ENCODE measurements at regions not wholly inside any gene's neighbourhood (a gene's known extent, or its start where the extent isn't known, plus 50 kb on each side); places are given as distances from the start of the nearest gene placed in this dataset.

GRCh38 chr19:30634996-30635975 lies 263.1 kb downstream of the ZNF536 start:
- no peak for DNase-seq

DNA sequence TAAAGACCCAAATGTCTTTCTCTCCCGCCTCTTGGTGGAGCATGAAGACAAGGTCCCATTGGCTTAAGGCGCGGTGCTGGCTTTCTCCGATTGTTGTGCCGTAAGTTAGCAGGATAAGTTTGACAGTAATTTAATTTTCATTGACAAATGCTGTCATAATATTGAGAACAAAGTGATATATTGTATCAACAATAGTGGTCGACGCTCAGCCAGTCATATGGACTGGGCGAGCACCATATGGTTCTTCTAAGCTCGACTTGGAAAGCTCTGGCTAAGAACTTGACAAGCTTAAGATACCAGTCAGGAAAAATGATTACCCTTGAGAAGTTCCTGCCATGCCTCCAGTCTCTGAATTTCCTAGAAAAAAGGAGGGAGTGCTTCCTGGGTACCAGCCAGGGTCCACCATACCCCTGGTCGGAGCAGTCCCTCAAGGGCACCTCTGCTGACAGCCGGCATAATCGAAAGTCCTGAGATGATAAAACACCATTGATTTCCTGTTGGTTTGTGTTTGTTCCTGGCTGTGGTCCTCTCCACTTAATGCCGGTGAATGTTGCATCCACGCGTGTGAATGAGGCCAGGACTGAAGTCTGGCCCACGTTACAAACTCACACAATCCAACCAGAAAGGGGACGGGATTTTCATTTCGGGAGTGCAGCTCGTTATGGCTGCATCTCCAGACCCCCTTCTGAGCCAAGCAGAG lies 262.1 kb downstream of the ZNF536 start:
- no peak for DNase-seq

- DNase-seq: no peak
Observed at GRCh38 chr19:30631033-30631370, 258.8 kb downstream of the ZNF536 start.

- DNase-seq: no peak
Observed at GRCh38 chr19:30630289-30631032, 258.3 kb downstream of the ZNF536 start.

- no peak for DNase-seq
Observed at GRCh38 chr19:30629086-30629485, 256.9 kb downstream of the ZNF536 start.

DNA sequence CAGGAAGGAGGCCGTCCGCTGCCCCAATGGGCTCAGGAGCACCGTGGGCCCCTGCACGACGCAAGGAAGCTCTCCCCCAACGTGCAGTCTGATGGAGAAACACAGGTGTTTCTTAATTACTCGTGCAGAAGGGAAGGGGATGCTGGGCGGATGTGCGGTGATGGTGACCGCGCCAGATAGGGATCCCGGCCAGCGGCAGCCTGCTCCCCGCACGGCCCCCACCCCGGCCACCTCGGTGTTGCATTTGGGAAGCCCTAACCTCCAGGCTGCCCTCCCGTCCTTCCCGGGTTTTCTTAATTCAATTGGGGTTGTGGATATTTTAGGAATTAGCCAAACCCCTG lies 254.4 kb downstream of the ZNF536 start:
- no peak for DNase-seq

DNA sequence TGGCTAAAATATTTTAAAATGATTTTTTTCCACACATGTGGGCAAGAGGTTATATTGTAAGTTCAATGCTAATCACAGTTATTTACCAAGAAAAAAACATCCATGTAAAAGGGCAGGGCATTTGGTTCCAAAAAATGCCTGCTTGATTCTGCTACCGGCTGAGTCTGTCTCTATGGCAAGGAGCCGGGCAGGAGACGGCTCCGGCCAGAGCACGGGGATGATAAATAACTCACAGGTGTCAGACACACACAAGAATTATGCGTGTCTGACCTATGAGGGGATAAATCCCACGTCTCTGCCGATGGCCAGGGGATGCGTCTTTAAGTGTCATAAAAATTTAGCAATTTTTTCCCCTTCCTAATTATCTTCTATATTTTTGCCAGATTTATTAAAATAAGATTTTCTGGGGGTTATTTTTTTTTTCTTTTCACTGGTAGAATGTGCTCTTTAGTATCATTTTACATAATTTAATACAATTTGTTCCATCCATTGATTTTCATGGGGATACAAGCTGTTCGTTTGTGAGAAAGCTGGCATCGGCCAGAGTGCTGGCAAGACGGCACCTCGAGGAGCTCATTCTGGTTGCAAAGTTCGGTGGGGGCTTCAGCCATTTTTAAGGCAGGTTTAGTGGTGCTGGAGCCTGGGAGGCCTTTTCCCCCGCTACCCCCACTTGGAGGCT lies 253.9 kb downstream of the ZNF536 start:
- DNase-seq: no peak

DNA sequence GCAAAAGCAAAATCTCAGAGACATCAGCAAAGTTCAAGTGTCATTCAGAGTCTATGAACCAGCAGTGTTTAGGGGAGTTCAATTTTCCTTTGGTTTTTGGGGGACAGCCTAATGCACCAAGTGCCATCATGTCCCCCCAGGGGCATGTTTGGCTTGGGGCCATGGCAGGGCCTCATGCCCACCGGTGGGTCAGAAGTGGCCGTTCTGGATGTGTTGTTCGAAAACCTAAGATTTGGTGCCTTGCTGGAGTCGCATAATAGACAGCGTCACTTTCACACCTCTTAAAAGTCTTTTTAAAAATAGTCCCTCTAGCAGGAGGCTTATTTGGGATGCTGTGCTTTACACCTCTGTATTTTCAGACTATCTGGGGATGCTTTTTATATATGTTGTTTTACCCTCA lies 250.1 kb downstream of the ZNF536 start:
- no peak for DNase-seq

GRCh38 chr19:30621326-30621920 lies 249.2 kb downstream of the ZNF536 start:
- DNase-seq: no peak

DNA sequence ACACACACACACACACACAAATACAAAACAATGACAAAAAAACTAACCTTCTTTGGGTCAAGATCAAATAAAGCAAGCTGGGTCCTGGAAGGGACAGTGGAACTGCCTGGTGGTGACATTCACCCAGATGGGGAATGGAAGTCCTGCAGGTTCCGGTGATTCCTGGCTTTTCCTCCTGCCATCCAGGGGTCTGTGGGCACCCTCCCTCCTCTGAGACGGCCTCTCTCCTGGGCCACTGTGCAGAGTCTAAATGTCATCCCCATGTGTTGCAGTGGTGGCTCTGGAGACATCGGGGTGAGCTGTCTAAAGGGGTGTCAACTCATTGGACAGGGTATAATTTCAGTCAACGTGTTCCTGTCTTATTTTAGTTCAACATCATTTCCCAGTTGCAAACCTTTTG lies 248.2 kb downstream of the ZNF536 start:
- DNase-seq: no peak

GRCh38 chr19:30609656-30610270 lies 237.6 kb downstream of the ZNF536 start:
- no peak for DNase-seq

GRCh38 chr19:30608471-30608870 lies 236.3 kb downstream of the ZNF536 start:
- DNase-seq: no peak
